Vagina (tissue), 2 donors: ENCODE measurements at regions not wholly inside any gene's neighbourhood (a gene's known extent, or its start where the extent isn't known, plus 50 kb on each side); places are given as distances from the start of the nearest gene placed in this dataset.

Experiments
- POLR2AphosphoS5 ChIP-seq, 2 donors: sonication (generic); formaldehyde crosslinking; IDR thresholded peaks; one replicate each; pipeline ENCODE4 v1.9.0; 2017; ENCODE audit warnings: antibody characterized with exemption in 2 of 2, mild to moderate bottlenecking in 2 of 2, low read depth in 1 of 2; ENCODE audit not compliant: insufficient read depth in 1 of 2
- TF ChIP-seq, protein P1 (sequence below), 3 experiments: fragments of 450-650 bp in 2 of 3; fragments of 200-600 bp in 1 of 3; sonication (generic) in 1 of 3; IDR thresholded peaks; one replicate each; pipeline ENCODE4 v1.5.1; 2017 to 2019; ENCODE audit warnings: antibody characterized with exemption in 3 of 3, mild to moderate bottlenecking in 2 of 3, moderate library complexity in 2 of 3

DNA sequence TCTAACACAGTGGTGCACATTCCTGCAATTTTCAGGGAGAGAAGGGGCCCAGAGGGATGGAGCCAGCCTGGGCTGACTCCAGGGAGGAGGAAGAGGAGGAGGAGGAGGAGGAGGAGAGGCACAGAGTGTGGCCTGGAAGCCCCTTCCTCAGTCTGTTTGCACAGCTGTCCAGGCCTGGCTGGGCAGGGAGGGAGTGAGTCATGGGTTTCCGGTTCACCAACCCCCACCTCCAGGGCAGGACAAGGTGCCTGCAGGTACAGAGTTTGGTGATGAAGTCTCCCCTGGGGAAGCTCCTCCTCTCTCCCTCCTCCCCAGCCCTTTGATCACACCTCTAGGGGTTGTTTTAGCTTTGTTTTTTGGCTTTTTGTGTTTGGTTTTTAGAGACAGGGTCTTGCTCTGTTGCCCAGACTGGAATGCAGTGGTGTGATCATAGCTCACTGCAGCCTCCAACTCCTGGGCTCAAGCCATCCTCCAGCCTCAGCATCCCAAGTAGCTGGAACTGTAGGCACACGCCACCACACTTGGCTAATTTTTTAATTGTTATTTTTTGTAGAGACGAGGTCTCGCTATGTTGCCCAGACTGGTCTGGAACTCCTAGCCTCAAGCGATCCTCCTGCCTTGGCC, 77.5 kb upstream of the CUX1 start:
- no peak for TF ChIP-seq POLR2AphosphoS5 (IDR thresholded peaks at IDR 0.05; ENCODE audit: insufficient read depth in 1 of 2, low read depth in 1 of 2)
- TF ChIP-seq, protein P1, sequence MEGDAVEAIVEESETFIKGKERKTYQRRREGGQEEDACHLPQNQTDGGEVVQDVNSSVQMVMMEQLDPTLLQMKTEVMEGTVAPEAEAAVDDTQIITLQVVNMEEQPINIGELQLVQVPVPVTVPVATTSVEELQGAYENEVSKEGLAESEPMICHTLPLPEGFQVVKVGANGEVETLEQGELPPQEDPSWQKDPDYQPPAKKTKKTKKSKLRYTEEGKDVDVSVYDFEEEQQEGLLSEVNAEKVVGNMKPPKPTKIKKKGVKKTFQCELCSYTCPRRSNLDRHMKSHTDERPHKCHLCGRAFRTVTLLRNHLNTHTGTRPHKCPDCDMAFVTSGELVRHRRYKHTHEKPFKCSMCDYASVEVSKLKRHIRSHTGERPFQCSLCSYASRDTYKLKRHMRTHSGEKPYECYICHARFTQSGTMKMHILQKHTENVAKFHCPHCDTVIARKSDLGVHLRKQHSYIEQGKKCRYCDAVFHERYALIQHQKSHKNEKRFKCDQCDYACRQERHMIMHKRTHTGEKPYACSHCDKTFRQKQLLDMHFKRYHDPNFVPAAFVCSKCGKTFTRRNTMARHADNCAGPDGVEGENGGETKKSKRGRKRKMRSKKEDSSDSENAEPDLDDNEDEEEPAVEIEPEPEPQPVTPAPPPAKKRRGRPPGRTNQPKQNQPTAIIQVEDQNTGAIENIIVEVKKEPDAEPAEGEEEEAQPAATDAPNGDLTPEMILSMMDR (IDR thresholded peaks at IDR 0.05) = no peak
